Stomach (tissue), 8 donors: ENCODE measurements at regions not wholly inside any gene's neighbourhood (a gene's known extent, or its start where the extent isn't known, plus 50 kb on each side); places are given as distances from the start of the nearest gene placed in this dataset.
A peak's percentile ranks its signal among the peaks of the same experiment; 100 is the strongest.

ENCODE experiments used
- DNase-seq, 2 donors: peaks; one replicate each; pipeline versions ENCODE4 v3.0.0 to v3.0.0-alpha.2; 2013 to 2019
- H3K27ac ChIP-seq, 5 donors: fragments of 200-600 bp in 4 of 5; sonication (generic) in 4 of 5; one replicate each; pipeline ENCODE4 v1.5.1; 2013 to 2019; ENCODE audit warnings: mild to moderate bottlenecking in 1 of 5, moderate library complexity in 1 of 5
- H3K27me3 ChIP-seq, 3 donors: fragments of 200-600 bp; sonication (generic); one replicate each; pipeline ENCODE4 v1.5.1; 2017 to 2019; ENCODE audit warnings: mixed run types in 1 of 3
- H3K36me3 ChIP-seq, 4 donors: fragments of 200-600 bp; sonication (generic); 1 replicate in 3 of 4; 2 replicates in 1 of 4; pipeline ENCODE4 v1.5.1; 2016 to 2019
- H3K4me1 ChIP-seq, 4 donors: fragments of 200-600 bp; sonication (generic); one replicate each; pipeline ENCODE4 v1.5.1; 2016 to 2019
- H3K4me3 ChIP-seq, 4 donors: fragments of 200-600 bp; sonication (generic) in 3 of 4; one replicate each; pipeline ENCODE4 v1.5.1; 2016 to 2019; ENCODE audit warnings: mild to moderate bottlenecking in 1 of 4
- H3K9me3 ChIP-seq, 4 donors: fragments of 200-600 bp; sonication (generic); one replicate each; pipeline ENCODE4 v1.5.1; 2016 to 2019
- CTCF ChIP-seq, 7 experiments: fragments of 450-650 bp in 4 of 7; fragments of 200-600 bp in 3 of 7; sonication (generic) in 3 of 7; IDR thresholded peaks; one replicate each; pipeline ENCODE4 v1.5.1; 2016 to 2019; ENCODE audit warnings: antibody characterized with exemption in 7 of 7, control low read depth in 2 of 7, mild to moderate bottlenecking in 1 of 7
- EP300 ChIP-seq: sonication (generic); formaldehyde crosslinking; IDR thresholded peaks from one replicate; pipeline ENCODE4 v1.6.1; 2017; ENCODE audit warnings: antibody characterized with exemption
- POLR2A ChIP-seq, 4 donors: fragments of 450-650 bp; IDR thresholded peaks; one replicate each; pipeline ENCODE4 v1.6.1; 2016; ENCODE audit warnings: antibody characterized with exemption in 4 of 4, control low read depth in 2 of 4, mild to moderate bottlenecking in 1 of 4, moderate library complexity in 1 of 4
- POLR2AphosphoS5 ChIP-seq, 3 donors: sonication (generic); formaldehyde crosslinking; IDR thresholded peaks; one replicate each; pipeline ENCODE4 v1.6.1; 2016; ENCODE audit warnings: antibody characterized with exemption in 3 of 3
- WGBS, 5 donors: extraction: QIAGEN DNeasy Blood & Tissue Kit in 3 of 5; methylation state at CpG; one replicate each; pipeline versions ENCODE4 v1.1.5 to v1.1.7; 2013 to 2018; 5-methylcytosine and 5-hydroxymethylcytosine counted together
- intact Hi-C: fragments of 100-400 bp; cut with DNase I; formaldehyde crosslinking; loops from one replicate; pipeline ENCODE4 v1.15.1; 2023; ENCODE audit warnings: low total_unique reads
- donor health status: healthy with polysubstance abuse.
- donor health status: Bipolar disorder and iron deficiency.
- donor health status: healthy.

GRCh38 chr18:24702001-24702515 lies 241.6 kb downstream of the HRH4 start:
- Histone ChIP-seq H3K36me3 (no peaks in the 10 kb centered on the region), H3K4me3 (no peak overlapping the region), H3K27ac (no peak overlapping the region), H3K4me1 (peaks cover 0 to 11% (median 0%) of the 10 kb centered on the region in 4 donors), H3K9me3 (peaks cover 9 to 15% (median 9%) of the 10 kb centered on the region in 4 donors), H3K27me3 (no peaks in the 10 kb centered on the region)
- TF ChIP-seq EP300 = no peak
- TF ChIP-seq POLR2AphosphoS5 (IDR thresholded peaks at IDR 0.05) = no peak
- TF ChIP-seq CTCF (IDR thresholded peaks at IDR 0.05) = no peak
- TF ChIP-seq POLR2A (IDR thresholded peaks at IDR 0.05) = no peak
- 38 to 50% (median 48%) methylated on average over 3 of the region's 3 CpGs for WGBS, 5 donors
- intact Hi-C loops = no loop called here
- no peak for DNase-seq

GRCh38 chr18:24703316-24703715 lies 242.9 kb downstream of the HRH4 start:
- no peak for DNase-seq
- no peak for TF ChIP-seq POLR2A (IDR thresholded peaks at IDR 0.05)
- no peak for TF ChIP-seq CTCF (IDR thresholded peaks at IDR 0.05)
- TF ChIP-seq POLR2AphosphoS5 (IDR thresholded peaks at IDR 0.05) = no peak
- no peak for TF ChIP-seq EP300
- Histone ChIP-seq H3K27ac (no peak overlapping the region), H3K36me3 (no peaks in the 10 kb centered on the region), H3K27me3 (no peaks in the 10 kb centered on the region), H3K9me3 (peaks cover 9 to 15% (median 9%) of the 10 kb centered on the region in 4 donors), H3K4me1 (peaks cover 0 to 11% (median 0%) of the 10 kb centered on the region in 4 donors), H3K4me3 (no peak overlapping the region)
- WGBS, 5 donors = 77 to 91% (median 82%) methylated on average over 1 of the region's 1 CpG
- intact Hi-C loops = no loop called here

DNA sequence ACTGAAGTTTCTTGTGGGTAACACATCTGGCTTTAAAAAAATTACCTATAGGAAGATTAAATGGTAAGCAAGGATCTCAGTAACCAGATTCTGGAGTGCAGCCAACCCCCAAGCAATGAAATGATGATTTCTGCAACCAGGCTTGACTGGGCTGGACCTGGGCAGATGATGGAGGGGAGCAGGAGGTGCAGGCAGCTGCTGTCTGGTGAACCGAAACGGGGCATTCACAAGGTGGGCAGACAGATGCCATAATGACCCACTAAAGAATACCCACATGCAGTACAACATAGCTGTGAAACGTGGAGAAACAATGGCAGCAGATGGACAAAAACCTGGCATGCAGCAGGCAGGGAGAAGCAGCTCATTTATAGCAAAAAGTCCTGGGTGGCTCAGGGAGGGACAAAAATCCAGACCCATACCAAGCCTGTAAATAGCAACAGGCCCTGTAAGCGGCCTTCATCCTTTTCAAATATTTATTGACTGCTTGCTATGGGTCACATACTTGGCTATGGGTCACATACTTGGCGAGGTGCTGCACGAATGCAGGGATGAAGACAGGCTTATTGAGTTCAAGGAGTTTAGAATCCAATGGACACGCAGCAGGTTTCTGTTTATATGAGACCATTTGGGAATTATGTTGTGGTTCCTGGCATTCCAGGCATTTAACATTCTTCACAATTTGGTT lies 244.7 kb downstream of the HRH4 start:
- H3K9me3 ChIP-seq = peaks cover 9 to 15% (median 9%) of the 10 kb centered on the region in 4 donors
- H3K4me1 ChIP-seq = peaks cover 0 to 11% (median 0%) of the 10 kb centered on the region in 4 donors
- H3K27ac ChIP-seq = no peak overlapping the region
- peak in 1 of 2 donors; percentile 5 for DNase-seq
- WGBS, 5 donors = 37 to 56% (median 45%) methylated on average over 7 of the region's 7 CpGs
- no peak for TF ChIP-seq POLR2AphosphoS5 (IDR thresholded peaks at IDR 0.05)
- TF ChIP-seq EP300 = no peak
- no peak for TF ChIP-seq POLR2A (IDR thresholded peaks at IDR 0.05)
- no peak for TF ChIP-seq CTCF (IDR thresholded peaks at IDR 0.05)
- intact Hi-C loops = no loop called here
- no peaks in the 10 kb centered on the region for H3K36me3 ChIP-seq
- H3K4me3 ChIP-seq = no peak overlapping the region
- H3K27me3 ChIP-seq = no peaks in the 10 kb centered on the region

- no peak for DNase-seq
- TF ChIP-seq POLR2A (IDR thresholded peaks at IDR 0.05) (no peak), POLR2AphosphoS5 (IDR thresholded peaks at IDR 0.05) (no peak), CTCF (IDR thresholded peaks at IDR 0.05) (no peak), EP300 (no peak)
- Histone ChIP-seq H3K36me3 (no peaks in the 10 kb centered on the region), H3K9me3 (no peaks in the 10 kb centered on the region), H3K27ac (no peak overlapping the region), H3K4me1 (peaks cover 0 to 5% (median 0%) of the 10 kb centered on the region in 4 donors), H3K27me3 (no peaks in the 10 kb centered on the region), H3K4me3 (no peak overlapping the region)
- intact Hi-C loops = no loop called here
Observed at GRCh38 chr18:24710474-24710873, 250.0 kb downstream of the HRH4 start.
